Right lobe of liver (tissue), 6 donors: ENCODE measurements at regions not wholly inside any gene's neighbourhood (a gene's known extent, or its start where the extent isn't known, plus 50 kb on each side); places are given as distances from the start of the nearest gene placed in this dataset.

Experiments used
- ATAC-seq, 4 donors: fragments of 200-7000 bp; cut with Tn5 transposase; one replicate each; pipeline ENCODE4 v1.9.1; 2020; ENCODE audit warnings: mild to moderate bottlenecking in 4 of 4, moderate library complexity in 4 of 4
- DNase-seq, 3 donors: peaks; one replicate each; pipeline ENCODE4 v3.0.0-alpha.2; 2020
- H3K27ac ChIP-seq, 3 donors: fragments of 200-600 bp; one replicate each; pipeline ENCODE4 v1.8.0; 2022
- H3K27me3 ChIP-seq, 2 donors: fragments of 200-600 bp; one replicate each; pipeline ENCODE4 v1.8.0; 2022
- H3K36me3 ChIP-seq, 4 donors: fragments of 200-600 bp; sonication (generic) in 1 of 4; one replicate each; pipeline versions ENCODE4 v1.5.1 to v1.8.0; 2017 to 2022; ENCODE audit warnings: control low read depth in 1 of 4
- H3K4me1 ChIP-seq, 4 donors: fragments of 200-600 bp; sonication (generic) in 1 of 4; one replicate each; pipeline versions ENCODE4 v1.5.1 to v1.8.0; 2017 to 2022; ENCODE audit warnings: control low read depth in 1 of 4
- H3K4me3 ChIP-seq, 3 donors: fragments of 200-600 bp; one replicate each; pipeline ENCODE4 v1.8.0; 2022
- H3K9me3 ChIP-seq, 4 donors: fragments of 200-600 bp; sonication (generic) in 1 of 4; one replicate each; pipeline versions ENCODE4 v1.5.1 to v1.8.0; 2017 to 2022; ENCODE audit warnings: control low read depth in 1 of 4
- CTCF ChIP-seq, 4 donors: fragments of 200-600 bp in 3 of 4; fragments of 450-650 bp in 1 of 4; IDR thresholded peaks; one replicate each; pipeline versions ENCODE4 v1.5.1 to v1.8.0; 2016 to 2022; ENCODE audit warnings: antibody characterized with exemption in 4 of 4, mild to moderate bottlenecking in 2 of 4
- POLR2A ChIP-seq: fragments of 450-650 bp; IDR thresholded peaks from one replicate; pipeline ENCODE4 v1.6.1; 2017; ENCODE audit warnings: antibody characterized with exemption, mild to moderate bottlenecking
- WGBS: methylation state at CpG from one replicate; pipeline ENCODE4 v1.1.6; 2018; ENCODE audit warnings: low coverage, low lambda C conversion rate; ENCODE audit not compliant: insufficient coverage; ENCODE audit errors: missing lambda C conversion rate; 5-methylcytosine and 5-hydroxymethylcytosine counted together
- intact Hi-C, 2 donors: fragments of 100-400 bp; cut with DNase I; formaldehyde crosslinking; loops; one replicate each; pipeline versions ENCODE4 v1.11.2 to v1.14.1; 2022
- donor health status: DM: no; HTN: yes; CAD: no.
- donor health status: DM: no; HTN: no; CAD: no.
- donor health status: DM: no; HTN: no; CAD: no.
- donor health status: DM: no; HTN: yes; CAD: no.
- donor health status: DM: no; HTN: yes; CAD: no.

DNA sequence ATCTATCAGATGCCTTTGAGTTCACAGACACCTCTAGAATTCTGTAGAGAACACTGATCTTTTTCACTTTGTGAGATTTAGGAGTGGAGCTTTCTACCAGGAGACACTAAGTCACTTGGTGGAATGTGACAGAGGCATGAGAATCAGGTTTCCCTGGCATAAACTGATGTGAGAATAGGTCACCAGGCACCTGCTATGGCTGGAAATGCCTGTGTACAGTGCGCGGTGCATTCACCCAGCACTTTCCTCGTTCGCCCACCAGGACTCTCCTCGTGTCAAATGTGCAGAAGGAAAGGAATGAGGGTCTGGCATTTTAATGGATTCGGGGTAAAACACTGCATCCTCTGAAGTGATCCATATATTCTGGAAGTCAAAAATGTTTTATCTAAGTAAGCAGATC lies 281.8 kb upstream of the TUT7 start:
- Histone ChIP-seq H3K36me3 (no peaks in the 10 kb centered on the region), H3K4me3 (no peak overlapping the region), H3K27ac (no peak overlapping the region), H3K4me1 (no peaks in the 10 kb centered on the region), H3K27me3 (no peaks in the 10 kb centered on the region), H3K9me3 (no peaks in the 10 kb centered on the region)
- intact Hi-C loops: no loop called here
- TF ChIP-seq CTCF (IDR thresholded peaks at IDR 0.05) (no peak), POLR2A (no peak)
- DNase-seq (no peak), ATAC-seq (no peak)
- 38% methylated on average over 1 of the region's 6 CpGs for WGBS

- intact Hi-C loops: no loop called here
- no peak for DNase-seq
- TF ChIP-seq CTCF (IDR thresholded peaks at IDR 0.05): no peak
- TF ChIP-seq POLR2A: no peak
Measured at GRCh38 chr9:86634501-86634900, 280.3 kb upstream of the TUT7 start.

GRCh38 chr9:86633945-86634344 lies 279.7 kb upstream of the TUT7 start:
- DNase-seq: no peak
- intact Hi-C loops: no loop called here
- H3K27ac ChIP-seq: no peak overlapping the region
- TF ChIP-seq CTCF (IDR thresholded peaks at IDR 0.05) (no peak), POLR2A (no peak)
- no peaks in the 10 kb centered on the region for H3K36me3 ChIP-seq
- H3K9me3 ChIP-seq: no peaks in the 10 kb centered on the region
- H3K27me3 ChIP-seq: no peaks in the 10 kb centered on the region
- no peak overlapping the region for H3K4me3 ChIP-seq
- no peak for ATAC-seq
- 29% methylated on average over 3 of the region's 3 CpGs for WGBS
- H3K4me1 ChIP-seq: no peaks in the 10 kb centered on the region

More at GRCh38 chr9:86634501-86634900, 280.3 kb upstream of the TUT7 start:
- WGBS: 50% methylated on average over 1 of the region's 1 CpG
- no peaks in the 10 kb centered on the region for H3K4me1 ChIP-seq
- H3K36me3 ChIP-seq: no peaks in the 10 kb centered on the region
- H3K27me3 ChIP-seq: no peaks in the 10 kb centered on the region
- ATAC-seq: no peak
- no peak overlapping the region for H3K27ac ChIP-seq
- H3K4me3 ChIP-seq: no peak overlapping the region
- H3K9me3 ChIP-seq: no peaks in the 10 kb centered on the region

GRCh38 chr9:86632537-86632936 lies 278.3 kb upstream of the TUT7 start:
- intact Hi-C loops: no loop called here
- H3K4me3 ChIP-seq: no peak overlapping the region
- H3K27me3 ChIP-seq: no peaks in the 10 kb centered on the region
- H3K9me3 ChIP-seq: no peaks in the 10 kb centered on the region
- no peak for DNase-seq
- ATAC-seq: no peak
- TF ChIP-seq POLR2A (no peak), CTCF (IDR thresholded peaks at IDR 0.05) (no peak)
- WGBS: 67% methylated on average over 1 of the region's 4 CpGs
- H3K4me1 ChIP-seq: no peaks in the 10 kb centered on the region
- H3K27ac ChIP-seq: no peak overlapping the region
- H3K36me3 ChIP-seq: no peaks in the 10 kb centered on the region

DNA sequence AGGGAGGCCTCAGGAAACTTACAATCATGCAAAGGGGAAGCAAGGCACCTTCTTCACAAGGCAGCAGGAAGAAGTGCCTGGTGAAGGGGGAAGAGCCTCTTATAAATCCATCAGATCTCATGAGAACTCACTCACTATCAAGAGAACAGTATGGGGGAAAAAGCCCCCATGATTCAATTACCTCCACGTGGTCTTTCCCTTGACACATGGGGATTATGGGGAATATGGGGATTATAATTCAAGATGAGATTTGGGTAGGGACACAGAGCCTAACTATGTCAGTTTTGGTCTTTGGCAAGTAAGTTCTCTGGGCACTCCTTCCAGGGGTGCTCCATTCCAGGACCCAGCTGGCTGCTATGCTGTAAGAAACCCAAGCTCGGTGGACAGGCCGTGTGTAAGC lies 275.3 kb upstream of the TUT7 start:
- ATAC-seq (no peak), DNase-seq (no peak)
- TF ChIP-seq CTCF (IDR thresholded peaks at IDR 0.05): no peak
- TF ChIP-seq POLR2A: no peak
- Histone ChIP-seq H3K9me3 (no peaks in the 10 kb centered on the region), H3K4me1 (no peaks in the 10 kb centered on the region), H3K36me3 (no peaks in the 10 kb centered on the region), H3K27me3 (no peaks in the 10 kb centered on the region), H3K27ac (no peak overlapping the region), H3K4me3 (no peak overlapping the region)
- WGBS: 61% methylated on average over 3 of the region's 3 CpGs
- intact Hi-C loops: no loop called here
